SK-N-SH (cell line): ENCODE measurements at regions not wholly inside any gene's neighbourhood (a gene's known extent, or its start where the extent isn't known, plus 50 kb on each side); places are given as distances from the start of the nearest gene placed in this dataset.

Source experiments
- CTCF ChIA-PET: fragments of 300-600, 350-600 bp; formaldehyde crosslinking; extraction: SDS; loops from one replicate; lab custom pipeline; 2021; lab: Yijun Ruan, JAX
- POLR2A ChIA-PET: fragments of 350-600 bp; sonication (Branson Sonifier 250); formaldehyde crosslinking; extraction: SDS; loops from one replicate; lab custom pipeline; 2020; ENCODE audit warnings: antibody characterized with exemption, inconsistent platforms; lab: Yijun Ruan, JAX
- DNase-seq: peaks from one replicate; pipeline ENCODE4 v3.0.0; 2012
- H2AFZ ChIP-seq: fragments of 200-600 bp; sonication (generic); 2 replicates; pipeline ENCODE4 v1.8.1; 2016; ENCODE audit warnings: antibody characterized with exemption, mild to moderate bottlenecking, low read depth
- H3F3A ChIP-seq: fragments of 200-600 bp; sonication (generic); replicated peaks from 2 replicates; pipeline ENCODE3; 2016; ENCODE audit warnings: antibody characterized with exemption, mild to moderate bottlenecking; ENCODE audit not compliant: insufficient read depth
- H3K27ac ChIP-seq, 2 experiments: fragments of 200-500 bp in 1 of 2; fragments of 200-600 bp in 1 of 2; sonication (Bioruptor generic) in 1 of 2; sonication (generic), shearing (Covaris generic) in 1 of 2; 2 replicates each; pipeline versions ENCODE4 v1.5.1 to v1.6.1; 2014 to 2016; ENCODE audit warnings: low read depth in 2 of 2, inconsistent platforms in 1 of 2, low read length in 1 of 2, mild to moderate bottlenecking in 1 of 2, mixed read lengths in 1 of 2
- H3K27me3 ChIP-seq: fragments of 200-600 bp; sonication (generic), shearing (Covaris generic); 2 replicates; pipeline ENCODE4 v1.6.1; 2016; ENCODE audit warnings: mixed run types; ENCODE audit not compliant: insufficient read depth
- H3K36me3 ChIP-seq, 2 experiments: fragments of 200-500 bp in 1 of 2; fragments of 200-600 bp in 1 of 2; sonication (Bioruptor generic) in 1 of 2; sonication (generic) in 1 of 2; replicated peaks in 1 of 2; 2 replicates each; pipeline versions ENCODE3 to v1.5.1; 2014 to 2016; ENCODE audit warnings: low read length in 1 of 2, mild to moderate bottlenecking in 1 of 2; ENCODE audit not compliant: insufficient read depth in 2 of 2, control insufficient read depth in 1 of 2
- H3K4me1 ChIP-seq, 2 experiments: fragments of 200-500 bp in 1 of 2; fragments of 200-600 bp in 1 of 2; sonication (Bioruptor generic) in 1 of 2; sonication (generic), shearing (Covaris generic) in 1 of 2; 2 replicates each; pipeline versions ENCODE4 v1.5.1 to v1.6.1; 2014 to 2016; ENCODE audit warnings: low read depth in 1 of 2, low read length in 1 of 2, mixed run types in 1 of 2; ENCODE audit not compliant: insufficient read depth in 2 of 2, control insufficient read depth in 1 of 2
- H3K4me2 ChIP-seq: fragments of 200-600 bp; sonication (generic), shearing (Covaris generic); 2 replicates; pipeline ENCODE4 v1.6.1; 2017; ENCODE audit warnings: mixed run types
- H3K4me3 ChIP-seq, 2 experiments: fragments of 200-500 bp in 1 of 2; fragments of 200-600 bp in 1 of 2; sonication (Bioruptor generic) in 1 of 2; sonication (generic), shearing (Covaris generic) in 1 of 2; 2 replicates each; pipeline versions ENCODE4 v1.5.1 to v1.8.1; 2014 to 2016; ENCODE audit warnings: low read depth in 2 of 2, inconsistent platforms in 1 of 2, low read length in 1 of 2, mild to moderate bottlenecking in 1 of 2, mixed read lengths in 1 of 2, moderate library complexity in 1 of 2
- H3K79me2 ChIP-seq: fragments of 200-600 bp; sonication (generic); 2 replicates; pipeline ENCODE4 v1.8.1; 2017; ENCODE audit warnings: mild to moderate bottlenecking; ENCODE audit not compliant: insufficient read depth
- H3K9ac ChIP-seq: fragments of 200-600 bp; sonication (generic); 2 replicates; pipeline ENCODE4 v1.6.1; 2017; ENCODE audit warnings: mixed run types
- H3K9me2 ChIP-seq: fragments of 200-600 bp; sonication (generic); 2 replicates; pipeline ENCODE4 v1.6.1; 2017; ENCODE audit warnings: mixed run types
- H3K9me3 ChIP-seq: fragments of 200-600 bp; sonication (generic); 2 replicates; pipeline ENCODE4 v1.6.1; 2017; ENCODE audit warnings: mixed run types, mild to moderate bottlenecking, moderate library complexity
- H4K20me1 ChIP-seq: fragments of 200-600 bp; sonication (generic); 2 replicates; pipeline ENCODE4 v1.6.1; 2017; ENCODE audit warnings: mild to moderate bottlenecking, mixed run types; ENCODE audit not compliant: insufficient read depth
- ELF1 ChIP-seq: IDR thresholded peaks from 2 replicates; pipeline ENCODE4 v1.4.0; 2012
- EP300 ChIP-seq, 2 experiments: IDR thresholded peaks; 2 replicates each; pipeline versions ENCODE4 v1.4.0 to v1.6.1; 2012; ENCODE audit warnings: borderline replicate concordance in 1 of 2, low read depth in 1 of 2, low read length in 1 of 2
- EZH2phosphoT487 ChIP-seq: fragments of 200-600 bp; sonication (generic); IDR thresholded peaks from 2 replicates; pipeline ENCODE4 v1.6.1; 2017; ENCODE audit warnings: low read depth, mixed run types, mild to moderate bottlenecking, antibody characterized with exemption, moderate library complexity, borderline replicate concordance
- FOSL2 ChIP-seq: IDR thresholded peaks from 2 replicates; pipeline ENCODE4 v1.4.0; 2012; ENCODE audit warnings: low read depth, mild to moderate bottlenecking, moderate library complexity, borderline replicate concordance
- FOXM1 ChIP-seq: IDR thresholded peaks from 2 replicates; pipeline ENCODE4 v1.4.0; 2012; ENCODE audit warnings: low read depth, mild to moderate bottlenecking
- GABPA ChIP-seq: IDR thresholded peaks from 2 replicates; pipeline ENCODE4 v1.4.0; 2012; ENCODE audit warnings: low read depth, mild to moderate bottlenecking
- MEF2A ChIP-seq: IDR thresholded peaks from 2 replicates; pipeline ENCODE4 v1.4.0; 2012; ENCODE audit warnings: low read depth, borderline replicate concordance
- MXI1 ChIP-seq: IDR thresholded peaks from 2 replicates; pipeline ENCODE4 v1.6.1; 2012; ENCODE audit warnings: mild to moderate bottlenecking, low read depth, low read length, improper control_type of control experiment
- NFIC ChIP-seq: IDR thresholded peaks from 2 replicates; pipeline ENCODE4 v1.4.0; 2012; ENCODE audit warnings: borderline replicate concordance
- NRF1 ChIP-seq: IDR thresholded peaks from 2 replicates; pipeline ENCODE4 v1.6.1; 2012; ENCODE audit warnings: low read depth, mild to moderate bottlenecking, low read length
- RAD21 ChIP-seq: IDR thresholded peaks from 2 replicates; pipeline ENCODE4 v1.6.1; 2012; ENCODE audit warnings: mild to moderate bottlenecking, low read length
- SIN3A ChIP-seq: IDR thresholded peaks from 2 replicates; pipeline ENCODE4 v1.6.1; 2012; ENCODE audit warnings: low read depth, mild to moderate bottlenecking, low read length, moderate library complexity, borderline replicate concordance
- YY1 ChIP-seq: IDR thresholded peaks from 2 replicates; pipeline ENCODE4 v1.4.0; 2012; ENCODE audit warnings: low read depth, mild to moderate bottlenecking
- WGBS: methylation state at CpG from one replicate; pipeline ENCODE4 v1.1.6; 2017; ENCODE audit warnings: low lambda C conversion rate; 5-methylcytosine and 5-hydroxymethylcytosine counted together
- TF ChIP-seq, protein P1 (sequence below): IDR thresholded peaks from 2 replicates; pipeline ENCODE4 v1.6.1; 2012; ENCODE audit warnings: mild to moderate bottlenecking, low read depth, low read length, moderate library complexity
- TF ChIP-seq, protein P2 (sequence below): fragments of 150-350 bp; IDR thresholded peaks from 2 replicates; pipeline ENCODE4 v1.6.1; 2016; ENCODE audit warnings: mild to moderate bottlenecking, low read depth, low read length

DNA sequence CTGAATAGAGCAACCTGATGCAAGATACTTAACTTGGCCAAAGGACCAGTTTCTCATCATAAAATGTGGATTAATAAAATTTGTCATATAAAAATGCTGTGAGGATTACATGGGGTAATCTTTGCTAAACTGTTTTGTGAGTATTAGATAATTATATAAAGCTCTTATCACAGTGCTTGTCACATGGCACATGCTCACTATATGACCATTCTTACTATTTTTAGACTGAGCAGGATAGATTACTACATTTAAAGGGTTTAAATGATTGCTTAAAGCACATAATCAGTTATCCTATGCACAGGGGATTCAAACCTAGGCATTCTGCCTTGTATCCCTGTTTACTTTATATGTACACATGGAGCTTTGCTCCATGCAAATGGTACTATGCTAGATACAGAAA, 82.9 kb upstream of the COL24A1 start (continued):
- TF ChIP-seq, protein P1, sequence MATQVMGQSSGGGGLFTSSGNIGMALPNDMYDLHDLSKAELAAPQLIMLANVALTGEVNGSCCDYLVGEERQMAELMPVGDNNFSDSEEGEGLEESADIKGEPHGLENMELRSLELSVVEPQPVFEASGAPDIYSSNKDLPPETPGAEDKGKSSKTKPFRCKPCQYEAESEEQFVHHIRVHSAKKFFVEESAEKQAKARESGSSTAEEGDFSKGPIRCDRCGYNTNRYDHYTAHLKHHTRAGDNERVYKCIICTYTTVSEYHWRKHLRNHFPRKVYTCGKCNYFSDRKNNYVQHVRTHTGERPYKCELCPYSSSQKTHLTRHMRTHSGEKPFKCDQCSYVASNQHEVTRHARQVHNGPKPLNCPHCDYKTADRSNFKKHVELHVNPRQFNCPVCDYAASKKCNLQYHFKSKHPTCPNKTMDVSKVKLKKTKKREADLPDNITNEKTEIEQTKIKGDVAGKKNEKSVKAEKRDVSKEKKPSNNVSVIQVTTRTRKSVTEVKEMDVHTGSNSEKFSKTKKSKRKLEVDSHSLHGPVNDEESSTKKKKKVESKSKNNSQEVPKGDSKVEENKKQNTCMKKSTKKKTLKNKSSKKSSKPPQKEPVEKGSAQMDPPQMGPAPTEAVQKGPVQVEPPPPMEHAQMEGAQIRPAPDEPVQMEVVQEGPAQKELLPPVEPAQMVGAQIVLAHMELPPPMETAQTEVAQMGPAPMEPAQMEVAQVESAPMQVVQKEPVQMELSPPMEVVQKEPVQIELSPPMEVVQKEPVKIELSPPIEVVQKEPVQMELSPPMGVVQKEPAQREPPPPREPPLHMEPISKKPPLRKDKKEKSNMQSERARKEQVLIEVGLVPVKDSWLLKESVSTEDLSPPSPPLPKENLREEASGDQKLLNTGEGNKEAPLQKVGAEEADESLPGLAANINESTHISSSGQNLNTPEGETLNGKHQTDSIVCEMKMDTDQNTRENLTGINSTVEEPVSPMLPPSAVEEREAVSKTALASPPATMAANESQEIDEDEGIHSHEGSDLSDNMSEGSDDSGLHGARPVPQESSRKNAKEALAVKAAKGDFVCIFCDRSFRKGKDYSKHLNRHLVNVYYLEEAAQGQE = no peak
- TF ChIP-seq EP300 (IDR thresholded peaks at IDR 0.05; ENCODE audit: borderline replicate concordance in 1 of 2, low read depth in 1 of 2, low read length in 1 of 2) = no peak
- no peak for TF ChIP-seq EZH2phosphoT487
- no peak for TF ChIP-seq NRF1
- TF ChIP-seq FOXM1 = no peak

DNA sequence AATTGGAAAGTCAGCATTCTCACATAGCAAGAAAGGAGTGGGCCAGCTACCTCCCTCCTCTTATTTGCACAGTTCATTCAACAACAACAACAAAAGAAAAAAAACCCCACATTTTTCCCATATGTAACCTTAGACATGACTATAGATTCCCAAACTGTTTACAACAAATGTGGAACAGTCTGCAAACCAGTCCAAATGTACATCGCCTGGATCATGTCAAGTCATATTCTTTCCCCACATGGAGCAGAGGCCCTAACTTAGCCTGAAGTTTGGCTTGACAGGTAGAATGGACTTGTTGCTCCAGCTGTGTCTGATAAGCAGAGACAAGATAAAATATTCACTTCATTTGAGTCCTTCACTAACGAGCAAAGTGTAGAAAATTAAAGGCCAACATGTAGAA, 81.7 kb upstream of the COL24A1 start:
- H3K27me3 ChIP-seq = no peaks in the 10 kb centered on the region
- no peak overlapping the region for H3K4me2 ChIP-seq
- H3K9me2 ChIP-seq = no peaks in the 10 kb centered on the region
- CTCF ChIA-PET = interaction anchor here (0.8 kb wide), 1 partner anchor 11 kb away, joined by 3 read pairs; no protein-coding TSS in a partner anchor
- no peaks in the 10 kb centered on the region for H3K4me1 ChIP-seq
- no peaks in the 10 kb centered on the region for H4K20me1 ChIP-seq
- no peaks in the 10 kb centered on the region for H3K36me3 ChIP-seq
- H3F3A ChIP-seq = no peaks in the 10 kb centered on the region
- no peak for DNase-seq
- TF ChIP-seq, protein P2, sequence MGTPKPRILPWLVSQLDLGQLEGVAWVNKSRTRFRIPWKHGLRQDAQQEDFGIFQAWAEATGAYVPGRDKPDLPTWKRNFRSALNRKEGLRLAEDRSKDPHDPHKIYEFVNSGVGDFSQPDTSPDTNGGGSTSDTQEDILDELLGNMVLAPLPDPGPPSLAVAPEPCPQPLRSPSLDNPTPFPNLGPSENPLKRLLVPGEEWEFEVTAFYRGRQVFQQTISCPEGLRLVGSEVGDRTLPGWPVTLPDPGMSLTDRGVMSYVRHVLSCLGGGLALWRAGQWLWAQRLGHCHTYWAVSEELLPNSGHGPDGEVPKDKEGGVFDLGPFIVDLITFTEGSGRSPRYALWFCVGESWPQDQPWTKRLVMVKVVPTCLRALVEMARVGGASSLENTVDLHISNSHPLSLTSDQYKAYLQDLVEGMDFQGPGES = no peak
- no peak for TF ChIP-seq GABPA
- TF ChIP-seq SIN3A = no peak
- no peak for TF ChIP-seq MXI1
- TF ChIP-seq ELF1 = no peak
- no peak for TF ChIP-seq YY1
- no peak for TF ChIP-seq RAD21
- no peak for TF ChIP-seq EZH2phosphoT487
- TF ChIP-seq NFIC = no peak
- no peak for TF ChIP-seq MEF2A
- TF ChIP-seq FOSL2 = no peak
- H3K9ac ChIP-seq = no peak overlapping the region
- H3K9me3 ChIP-seq = no peaks in the 10 kb centered on the region
- POLR2A ChIA-PET = no interaction called here
- no peak overlapping the region for H2AFZ ChIP-seq
- H3K27ac ChIP-seq = no peak overlapping the region
- H3K79me2 ChIP-seq = no peaks in the 10 kb centered on the region
- no peak overlapping the region for H3K4me3 ChIP-seq
- WGBS = 11% methylated on average over 2 of the region's 2 CpGs
